GM18520 (cell line): ENCODE measurements at regions not wholly inside any gene's neighbourhood (a gene's known extent, or its start where the extent isn't known, plus 50 kb on each side); places are given as distances from the start of the nearest gene placed in this dataset.

Experiments used
- ATAC-seq: cut with Tn5 transposase; IDR thresholded peaks from one replicate; pipeline ENCODE4 v1.9.1; 2021; ENCODE audit not compliant: unreplicated experiment

- no peak for ATAC-seq
These were observed 487.2 kb downstream of the QKI start for GRCh38 chr6:163901681-163902080.

DNA sequence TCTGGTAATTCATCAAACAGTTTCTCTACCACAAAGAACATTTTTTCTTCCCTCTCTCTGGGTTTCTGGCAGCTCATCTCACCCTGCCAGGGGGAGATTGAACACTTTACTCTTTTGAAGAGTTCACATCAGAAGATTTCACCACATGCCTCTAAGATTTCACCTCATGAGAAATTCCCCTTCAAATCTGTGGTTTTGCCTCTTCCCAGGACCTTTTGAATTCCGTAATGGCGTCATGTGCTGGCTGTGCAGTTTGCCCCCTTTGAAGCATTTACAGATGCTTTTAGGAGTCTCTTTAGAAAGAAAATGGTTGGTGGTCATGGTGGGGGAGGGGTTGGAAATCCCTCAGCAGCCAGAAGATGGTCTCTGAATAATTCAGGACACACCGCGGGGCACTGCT, 486.1 kb downstream of the QKI start:
- ATAC-seq: no peak

DNA sequence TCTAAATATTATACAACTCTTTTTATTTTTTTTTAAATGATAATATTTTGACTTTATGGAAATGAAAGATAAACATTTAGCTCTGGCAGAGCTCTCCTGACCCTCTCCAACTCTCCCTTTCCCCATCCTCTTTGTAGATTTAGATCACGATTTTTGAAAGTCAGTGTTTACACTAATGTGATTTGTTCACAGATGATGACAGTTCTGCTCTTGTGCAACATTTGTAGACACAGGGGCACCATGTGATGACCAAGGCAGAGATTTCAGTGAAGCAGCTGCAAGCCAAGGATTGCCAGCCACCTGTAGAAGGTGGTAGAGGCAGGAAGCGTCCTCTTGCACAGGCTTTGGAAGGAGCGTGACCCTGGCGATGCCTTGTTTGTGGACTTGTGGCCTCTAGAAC, 483.2 kb downstream of the QKI start:
- ATAC-seq: no peak

DNA sequence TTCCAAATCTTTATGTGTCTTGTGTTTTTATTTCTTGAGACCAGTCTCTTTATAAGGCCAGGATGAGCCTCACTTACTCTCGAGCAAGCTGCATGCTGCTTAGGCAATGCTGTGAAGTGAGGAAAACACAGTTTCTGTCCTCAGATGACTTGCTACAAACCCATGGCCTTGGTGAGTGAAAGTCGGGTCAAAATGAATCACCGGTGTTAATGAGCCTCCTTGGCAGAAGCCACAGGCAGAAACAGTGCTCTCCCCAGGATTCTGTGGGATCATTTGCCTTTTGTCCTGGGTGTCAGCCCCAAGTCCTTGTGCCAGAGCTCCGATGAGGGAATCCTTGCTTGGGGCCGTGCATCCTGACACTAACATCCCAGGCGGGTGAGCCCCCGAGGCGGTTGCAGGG, 482.5 kb downstream of the QKI start:
- ATAC-seq: no peak

DNA sequence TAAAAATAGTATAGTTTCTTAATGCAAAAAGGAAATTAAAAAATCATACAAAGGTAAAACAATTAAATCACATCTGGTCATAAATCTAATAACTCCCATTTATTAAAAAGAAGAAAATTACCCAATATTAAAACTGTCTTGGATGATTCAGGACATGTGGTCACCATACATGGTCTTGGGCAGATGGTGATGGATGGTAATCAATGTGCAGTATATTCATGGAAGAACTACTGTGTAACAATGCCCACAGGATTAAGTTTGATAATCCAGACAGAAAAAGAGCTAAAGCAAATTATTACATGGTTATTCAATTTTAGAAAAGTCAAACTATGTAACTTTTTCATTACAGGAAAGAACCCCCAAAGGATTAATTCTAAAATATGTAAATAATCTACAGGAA, 480.6 kb downstream of the QKI start:
- ATAC-seq: no peak

- ATAC-seq: no peak
These were observed 479.2 kb downstream of the QKI start for GRCh38 chr6:163893609-163894189.

DNA sequence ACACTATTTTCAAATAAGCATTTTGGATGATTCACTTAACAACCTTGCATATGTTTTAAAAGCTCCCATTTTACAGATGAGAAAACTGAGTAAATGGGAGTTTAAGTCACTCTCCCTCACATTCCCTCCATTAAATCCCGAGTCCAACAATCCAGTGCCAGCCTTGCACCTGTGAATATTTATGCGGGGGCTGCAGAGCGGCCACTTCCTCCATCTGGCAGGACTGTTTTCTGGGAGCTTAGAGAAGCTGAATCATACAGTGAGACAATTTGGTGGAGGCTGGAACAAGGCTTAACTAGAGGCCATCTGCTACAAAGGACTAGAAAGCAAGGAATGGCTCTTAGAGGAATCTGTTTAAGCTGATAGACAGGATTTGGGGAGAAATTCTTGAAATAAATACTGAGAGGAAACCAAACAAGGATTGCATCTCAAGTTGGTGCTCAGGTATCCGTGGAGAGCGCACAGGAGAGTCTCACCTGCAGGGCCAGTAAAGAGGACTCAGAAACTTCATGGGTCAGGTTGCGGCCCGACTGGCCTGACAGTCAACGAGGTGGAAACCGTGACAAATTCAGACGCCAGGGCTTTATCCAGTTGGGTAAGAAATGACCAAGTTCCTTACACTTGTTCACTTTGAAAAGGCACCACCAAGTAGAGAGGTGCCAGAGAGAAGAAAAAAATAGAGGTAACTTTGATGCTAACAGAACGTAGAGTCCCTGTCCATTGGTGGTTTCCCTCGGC, 478.5 kb downstream of the QKI start:
- ATAC-seq: no peak

DNA sequence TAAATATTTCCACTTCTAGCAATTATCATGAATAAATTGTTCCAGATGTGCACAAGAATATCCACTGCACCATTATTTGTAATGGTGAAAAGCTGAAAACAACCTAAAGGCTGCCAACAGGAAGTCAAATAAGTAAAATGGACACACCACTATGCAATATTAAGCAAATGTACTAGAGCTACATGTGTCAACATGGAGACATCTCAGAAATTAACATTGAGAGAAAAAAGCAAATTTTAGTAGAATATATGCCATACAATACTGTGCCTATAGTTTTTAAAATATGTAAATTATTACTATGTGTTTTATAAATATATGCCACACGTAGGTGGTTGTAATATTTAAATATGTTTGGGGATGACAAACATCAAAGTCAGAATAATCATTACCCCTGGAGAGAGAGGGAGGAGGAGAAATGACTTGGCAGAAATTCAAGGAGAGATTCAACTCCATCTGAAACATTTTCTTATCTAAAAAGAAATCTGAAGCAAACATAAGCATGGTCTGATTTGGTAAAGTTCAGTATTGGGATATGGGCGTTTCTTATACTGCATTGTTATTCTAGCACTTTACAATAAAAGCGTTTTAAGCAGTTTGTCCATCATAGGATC, 475.5 kb downstream of the QKI start:
- ATAC-seq: no peak

- ATAC-seq: no peak
These were observed 473.7 kb downstream of the QKI start for GRCh38 chr6:163888030-163888819.

GRCh38 chr6:163886428-163886827, 471.9 kb downstream of the QKI start:
- no peak for ATAC-seq

- ATAC-seq: no peak
These were observed 469.5 kb downstream of the QKI start for GRCh38 chr6:163883984-163884383.

DNA sequence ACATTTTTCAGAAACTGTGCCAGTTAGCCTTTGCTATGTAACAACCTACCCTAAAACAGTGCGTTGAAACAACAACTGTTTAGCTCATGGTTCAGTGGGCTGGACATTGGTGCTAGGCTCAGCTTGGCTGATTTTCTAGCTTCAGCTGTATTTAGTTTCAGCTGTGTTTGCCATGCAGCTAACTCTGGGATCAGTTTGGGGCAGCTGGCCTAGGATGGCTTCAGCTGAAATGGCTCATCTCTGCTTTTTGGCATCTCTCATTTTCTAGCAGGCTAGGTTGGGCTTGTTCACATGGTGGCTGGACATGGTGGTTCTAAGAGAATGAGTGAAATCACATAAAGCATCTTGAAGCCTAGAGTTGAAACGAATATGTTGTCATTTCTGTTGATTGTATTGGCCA, 464.2 kb downstream of the QKI start:
- ATAC-seq: no peak

GRCh38 chr6:163877877-163878639, 463.5 kb downstream of the QKI start:
- no peak for ATAC-seq

GRCh38 chr6:163876391-163876790, 461.9 kb downstream of the QKI start:
- no peak for ATAC-seq

DNA sequence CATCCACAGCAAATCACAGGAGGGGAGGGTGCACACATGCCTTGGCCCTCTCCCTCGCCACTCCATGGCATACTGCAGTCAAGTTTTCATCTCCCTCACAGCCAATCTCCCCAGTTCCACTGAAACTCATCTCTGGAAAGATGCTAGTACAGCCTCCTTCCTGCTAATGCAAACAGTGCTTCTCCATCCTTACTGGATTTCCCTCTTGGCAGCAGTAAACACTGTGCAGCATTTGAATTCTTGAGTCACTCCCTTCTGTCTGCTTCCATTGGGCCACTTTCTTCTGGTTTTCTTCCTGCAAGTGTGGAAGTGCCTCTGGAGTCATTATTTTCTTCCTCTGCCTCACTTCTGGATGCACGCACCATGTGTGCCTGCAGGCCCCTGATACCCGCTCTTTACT, 460.3 kb downstream of the QKI start:
- no peak for ATAC-seq

DNA sequence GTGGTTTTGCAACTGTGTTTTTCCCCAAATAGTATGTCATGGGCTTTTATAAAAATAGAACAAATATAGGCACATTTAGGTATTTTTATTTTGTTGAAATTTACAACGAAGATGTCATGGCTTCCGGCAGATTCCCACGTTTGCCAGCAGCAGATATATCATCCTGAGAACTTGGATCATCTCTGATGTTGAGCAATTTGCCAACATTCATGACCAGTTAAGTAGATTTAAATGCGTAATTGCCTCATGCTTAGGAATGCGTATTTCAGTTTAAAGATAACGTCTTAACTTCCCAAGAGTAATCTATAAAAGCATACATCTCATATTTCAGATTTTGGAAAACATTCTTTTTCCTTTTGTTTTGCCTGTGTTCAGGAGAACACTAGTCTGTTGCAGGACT, 457.8 kb downstream of the QKI start:
- ATAC-seq: no peak

DNA sequence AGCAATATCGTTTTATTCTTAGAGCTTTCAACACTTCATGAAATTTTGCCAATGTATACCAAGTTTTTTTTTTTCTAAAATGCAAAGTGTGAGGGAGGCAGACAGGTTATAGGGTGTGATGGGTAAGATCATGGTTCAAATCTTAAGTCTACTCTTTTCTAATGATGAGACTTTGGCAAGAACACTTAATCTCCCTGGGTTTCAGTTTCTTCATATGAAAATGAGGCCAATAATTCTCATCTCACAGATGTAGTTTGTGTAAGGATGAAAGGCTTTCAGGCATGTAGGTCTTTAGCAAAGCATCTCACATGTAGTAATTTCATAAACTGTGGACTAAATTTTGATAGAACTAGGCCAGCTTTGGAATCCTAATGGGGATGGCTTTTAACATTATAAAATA, 457.1 kb downstream of the QKI start:
- no peak for ATAC-seq

- no peak for ATAC-seq
These were observed 453.2 kb downstream of the QKI start for GRCh38 chr6:163867518-163868292.

DNA sequence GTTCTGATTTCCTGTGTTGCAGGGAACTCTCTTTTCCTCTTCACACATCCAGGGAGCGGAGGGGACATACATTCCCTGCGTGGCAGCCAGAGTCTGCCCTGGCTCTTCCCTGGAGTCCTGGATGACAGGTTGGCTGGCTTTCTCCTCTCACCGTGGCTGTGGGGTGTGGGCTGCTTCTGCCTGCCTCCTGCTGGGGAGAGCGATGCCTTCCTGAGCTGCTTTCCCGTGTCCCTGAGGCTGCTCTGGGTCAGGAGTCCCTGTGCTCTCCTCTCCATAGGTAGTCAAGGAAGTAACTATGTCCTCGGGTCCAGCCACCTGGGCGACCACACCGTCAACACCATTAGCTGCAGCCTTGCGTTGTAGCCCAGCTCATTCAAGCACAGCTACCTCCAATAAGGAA, 451.7 kb downstream of the QKI start:
- ATAC-seq: no peak

DNA sequence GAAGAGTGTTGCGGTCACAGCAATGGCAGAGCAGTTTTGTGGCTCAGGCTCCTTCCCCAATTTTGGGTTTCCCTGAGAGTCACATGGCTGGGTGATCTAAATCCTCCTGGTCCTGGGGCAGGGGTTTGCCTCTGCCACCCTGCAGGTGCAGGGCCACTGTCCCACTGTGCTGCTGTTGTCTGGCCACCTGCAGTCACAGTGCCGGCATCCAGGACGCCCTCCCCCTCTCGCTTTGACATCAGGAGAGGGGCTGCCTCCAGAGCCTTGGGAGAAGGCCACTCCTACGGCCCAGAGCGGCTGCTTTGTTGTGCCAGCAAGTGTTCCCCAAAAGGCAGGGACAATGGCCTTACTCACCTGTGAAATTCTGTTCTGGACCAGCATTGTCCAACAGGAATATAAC, 449.0 kb downstream of the QKI start:
- ATAC-seq: no peak
